Thoracic aorta (tissue), 2 donors: ENCODE measurements at regions not wholly inside any gene's neighbourhood (a gene's known extent, or its start where the extent isn't known, plus 50 kb on each side); places are given as distances from the start of the nearest gene placed in this dataset.

Experiments used
- ATAC-seq: fragments of 150-250 bp; one replicate; pipeline ENCODE4 v1.8.0; 2017; ENCODE audit warnings: low read depth; ENCODE audit not compliant: insufficient number of reproducible peaks, low FRiP score
- DNase-seq: peaks from one replicate; pipeline ENCODE4 v3.0.0-alpha.2; 2020; ENCODE audit warnings: low spot score
- H3K27ac ChIP-seq, 2 donors: fragments of 200-600 bp; sonication (generic); 1 replicate in 1 of 2; 2 replicates in 1 of 2; pipeline ENCODE4 v1.5.1; 2016; ENCODE audit warnings: mild to moderate bottlenecking in 2 of 2, moderate library complexity in 2 of 2
- H3K27me3 ChIP-seq: fragments of 200-600 bp; sonication (generic); replicated peaks from 2 replicates; pipeline ENCODE4 v1.6.0; 2016; ENCODE audit warnings: mild to moderate bottlenecking; ENCODE audit not compliant: insufficient read depth
- H3K36me3 ChIP-seq: fragments of 200-600 bp; sonication (generic); one replicate; pipeline ENCODE4 v1.5.1; 2016
- H3K4me1 ChIP-seq, 2 donors: fragments of 200-600 bp; sonication (generic); 1 replicate in 1 of 2; 2 replicates in 1 of 2; pipeline versions ENCODE4 v1.5.1 to v1.6.0; 2016; ENCODE audit warnings: low read depth in 2 of 2, mild to moderate bottlenecking in 1 of 2; ENCODE audit not compliant: control insufficient read depth in 1 of 2
- H3K4me3 ChIP-seq: fragments of 200-600 bp; sonication (generic); 2 replicates; pipeline ENCODE4 v1.5.1; 2016; ENCODE audit warnings: mild to moderate bottlenecking
- H3K9me3 ChIP-seq: fragments of 200-600 bp; sonication (generic); 2 replicates; pipeline ENCODE4 v1.5.1; 2016
- TF ChIP-seq, protein P1 (sequence below): fragments of 200-600 bp; sonication (generic); IDR thresholded peaks from one replicate; pipeline ENCODE4 v1.5.1; 2019; ENCODE audit warnings: antibody characterized with exemption

- Histone ChIP-seq H3K36me3 (no peaks in the 10 kb centered on the region), H3K27me3 (no peaks in the 10 kb centered on the region), H3K9me3 (no peaks in the 10 kb centered on the region), H3K4me3 (no peak overlapping the region), H3K27ac (no peak overlapping the region), H3K4me1 (no peaks in the 10 kb centered on the region)
- DNase-seq, result no peak
- TF ChIP-seq, protein P1, sequence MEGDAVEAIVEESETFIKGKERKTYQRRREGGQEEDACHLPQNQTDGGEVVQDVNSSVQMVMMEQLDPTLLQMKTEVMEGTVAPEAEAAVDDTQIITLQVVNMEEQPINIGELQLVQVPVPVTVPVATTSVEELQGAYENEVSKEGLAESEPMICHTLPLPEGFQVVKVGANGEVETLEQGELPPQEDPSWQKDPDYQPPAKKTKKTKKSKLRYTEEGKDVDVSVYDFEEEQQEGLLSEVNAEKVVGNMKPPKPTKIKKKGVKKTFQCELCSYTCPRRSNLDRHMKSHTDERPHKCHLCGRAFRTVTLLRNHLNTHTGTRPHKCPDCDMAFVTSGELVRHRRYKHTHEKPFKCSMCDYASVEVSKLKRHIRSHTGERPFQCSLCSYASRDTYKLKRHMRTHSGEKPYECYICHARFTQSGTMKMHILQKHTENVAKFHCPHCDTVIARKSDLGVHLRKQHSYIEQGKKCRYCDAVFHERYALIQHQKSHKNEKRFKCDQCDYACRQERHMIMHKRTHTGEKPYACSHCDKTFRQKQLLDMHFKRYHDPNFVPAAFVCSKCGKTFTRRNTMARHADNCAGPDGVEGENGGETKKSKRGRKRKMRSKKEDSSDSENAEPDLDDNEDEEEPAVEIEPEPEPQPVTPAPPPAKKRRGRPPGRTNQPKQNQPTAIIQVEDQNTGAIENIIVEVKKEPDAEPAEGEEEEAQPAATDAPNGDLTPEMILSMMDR, result no peak
- no peak for ATAC-seq
These were observed 350.9 kb downstream of the OLFM3 start for GRCh38 chr1:101645810-101646209.

GRCh38 chr1:101652484-101652883 is 344.2 kb downstream of the OLFM3 start:
- Histone ChIP-seq H3K27me3 (no peaks in the 10 kb centered on the region), H3K4me3 (no peak overlapping the region), H3K36me3 (no peaks in the 10 kb centered on the region), H3K27ac (no peak overlapping the region), H3K4me1 (no peaks in the 10 kb centered on the region), H3K9me3 (no peaks in the 10 kb centered on the region)
- ATAC-seq, result no peak
- TF ChIP-seq, protein P1, result no peak
- DNase-seq, result no peak

DNA sequence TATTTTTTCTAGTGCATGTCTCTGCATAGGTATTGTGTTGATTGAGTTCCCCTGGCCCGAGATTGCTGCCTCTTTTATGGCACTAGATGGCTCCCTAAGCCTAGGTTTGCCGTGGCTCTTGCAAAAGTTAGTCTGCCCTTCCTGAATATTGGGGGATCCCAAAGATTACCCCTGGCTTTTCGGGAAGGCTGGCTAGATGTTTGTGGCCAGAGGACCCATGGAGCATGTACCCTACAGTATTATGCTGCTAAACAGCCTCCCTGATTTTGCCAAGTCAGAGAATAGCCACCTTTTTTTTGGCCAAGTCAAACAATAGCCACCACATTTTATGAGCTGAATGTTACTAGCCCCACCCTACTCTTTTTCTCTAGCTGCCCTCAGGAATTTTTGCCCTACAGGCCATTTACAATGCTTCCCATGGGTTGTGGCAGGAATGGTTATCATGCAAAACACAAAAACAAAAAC is 343.2 kb downstream of the OLFM3 start:
- ATAC-seq, result no peak
- Histone ChIP-seq H3K4me1 (no peaks in the 10 kb centered on the region), H3K27me3 (no peaks in the 10 kb centered on the region), H3K27ac (no peak overlapping the region), H3K9me3 (no peaks in the 10 kb centered on the region), H3K4me3 (no peak overlapping the region), H3K36me3 (no peaks in the 10 kb centered on the region)
- DNase-seq, result no peak
- TF ChIP-seq, protein P1, result no peak

GRCh38 chr1:101664726-101665125 is 332.0 kb downstream of the OLFM3 start:
- Histone ChIP-seq H3K9me3 (peaks cover 3% of the 10 kb centered on the region), H3K27me3 (no peaks in the 10 kb centered on the region), H3K4me1 (no peaks in the 10 kb centered on the region), H3K36me3 (no peaks in the 10 kb centered on the region), H3K27ac (no peak overlapping the region), H3K4me3 (no peak overlapping the region)
- ATAC-seq (no peak), DNase-seq (no peak)
- TF ChIP-seq, protein P1, result no peak

DNA sequence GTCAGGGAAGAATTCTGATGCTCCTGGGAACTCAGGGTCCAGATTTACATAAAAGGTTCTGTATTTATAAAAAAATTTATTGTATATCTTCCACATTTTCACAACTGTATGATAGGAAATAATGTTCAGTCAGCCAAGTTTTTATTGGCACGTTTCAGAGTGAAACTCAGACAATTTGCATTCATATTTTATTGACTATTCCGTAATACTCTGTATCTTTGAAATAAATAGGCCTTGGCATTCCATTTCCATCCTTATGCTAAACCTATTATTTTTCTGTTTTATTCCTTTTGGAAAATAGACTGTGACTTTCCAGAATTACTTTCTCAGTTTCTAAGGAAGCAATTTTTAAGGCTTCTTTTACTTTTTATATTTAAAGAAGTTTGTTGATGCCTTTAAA is 329.0 kb downstream of the OLFM3 start:
- DNase-seq (no peak), ATAC-seq (no peak)
- H3K4me1 ChIP-seq, result no peaks in the 10 kb centered on the region
- H3K36me3 ChIP-seq, result no peaks in the 10 kb centered on the region
- no peak overlapping the region for H3K4me3 ChIP-seq
- TF ChIP-seq, protein P1, result no peak
- no peaks in the 10 kb centered on the region for H3K27me3 ChIP-seq
- H3K9me3 ChIP-seq, result no peaks in the 10 kb centered on the region
- no peak overlapping the region for H3K27ac ChIP-seq
